SK-N-SH (cell line): ENCODE measurements at regions not wholly inside any gene's neighbourhood (a gene's known extent, or its start where the extent isn't known, plus 50 kb on each side); places are given as distances from the start of the nearest gene placed in this dataset.

Source experiments
- CTCF ChIP-seq: fragments of 200-600 bp; sonication (generic); IDR thresholded peaks from 2 replicates; pipeline ENCODE4 v1.6.1; 2017; ENCODE audit warnings: antibody characterized with exemption, mild to moderate bottlenecking, moderate library complexity
- GABPA ChIP-seq: IDR thresholded peaks from 2 replicates; pipeline ENCODE4 v1.4.0; 2012; ENCODE audit warnings: low read depth, mild to moderate bottlenecking
- PBX3 ChIP-seq: IDR thresholded peaks from 2 replicates; pipeline ENCODE4; 2012
- RFX5 ChIP-seq: IDR thresholded peaks from 2 replicates; pipeline ENCODE4 v1.6.1; 2012; ENCODE audit warnings: mild to moderate bottlenecking, improper control_type of control experiment, low read length
- SMC3 ChIP-seq: IDR thresholded peaks from 2 replicates; pipeline ENCODE4 v1.6.1; 2012; ENCODE audit warnings: low read depth, low read length, improper control_type of control experiment

GRCh38 chr7:119903085-119903484 is 369.9 kb upstream of the KCND2 start:
- TF ChIP-seq SMC3 (no peak), CTCF (no peak), GABPA (no peak), PBX3 (no peak), RFX5 (no peak)
